Left lung (tissue), 4 donors: ENCODE measurements at regions not wholly inside any gene's neighbourhood (a gene's known extent, or its start where the extent isn't known, plus 50 kb on each side); places are given as distances from the start of the nearest gene placed in this dataset.
"Not testable (repeated sequence)": the region's sequence is repeated elsewhere in the genome, so short reads cannot be mapped to it uniquely, and the experiment has no call there.

Experiments used
- ATAC-seq: fragments of 200-7000 bp; cut with Tn5 transposase; one replicate; pipeline ENCODE4 v1.9.1; 2020; ENCODE audit warnings: moderate library complexity
- DNase-seq, 4 donors: peaks; one replicate each; pipeline ENCODE4 v3.0.0-alpha.2; 2013 to 2020
- H3K27ac ChIP-seq, 2 donors: fragments of 200-600 bp; sonication (generic) in 1 of 2; one replicate each; pipeline versions ENCODE4 v1.5.0 to v1.8.0; 2020 to 2021
- H3K27me3 ChIP-seq, 2 donors: fragments of 200-600 bp; sonication (generic) in 1 of 2; one replicate each; pipeline versions ENCODE4 v1.5.0 to v1.8.0; 2020 to 2021
- H3K36me3 ChIP-seq, 2 donors: fragments of 200-600 bp; sonication (generic) in 1 of 2; one replicate each; pipeline versions ENCODE4 v1.5.0 to v1.8.0; 2020 to 2021
- H3K4me1 ChIP-seq, 2 donors: fragments of 200-600 bp; one replicate each; pipeline ENCODE4 v1.8.0; 2021
- H3K4me3 ChIP-seq, 2 donors: fragments of 200-600 bp; sonication (generic) in 1 of 2; one replicate each; pipeline versions ENCODE4 v1.5.0 to v1.8.0; 2020 to 2021; ENCODE audit warnings: mild to moderate bottlenecking in 1 of 2
- H3K9me3 ChIP-seq, 2 donors: fragments of 200-600 bp; sonication (generic) in 1 of 2; one replicate each; pipeline versions ENCODE4 v1.5.0 to v1.8.0; 2020 to 2021
- intact Hi-C, 2 donors: fragments of 100-400 bp; cut with DNase I; formaldehyde crosslinking; loops; one replicate each; pipeline versions ENCODE4 v1.11.2 to v1.14.2; 2022
- TF ChIP-seq, protein P1 (sequence below), 2 donors: fragments of 200-600 bp; sonication (generic) in 1 of 2; IDR thresholded peaks; one replicate each; pipeline versions ENCODE4 v1.5.0 to v1.8.0; 2021; ENCODE audit warnings: antibody characterized with exemption in 2 of 2
- donor health status: DM: no; HTN: yes; CAD: no.
- donor health status: DM: no; HTN: no; CAD: no.

DNA sequence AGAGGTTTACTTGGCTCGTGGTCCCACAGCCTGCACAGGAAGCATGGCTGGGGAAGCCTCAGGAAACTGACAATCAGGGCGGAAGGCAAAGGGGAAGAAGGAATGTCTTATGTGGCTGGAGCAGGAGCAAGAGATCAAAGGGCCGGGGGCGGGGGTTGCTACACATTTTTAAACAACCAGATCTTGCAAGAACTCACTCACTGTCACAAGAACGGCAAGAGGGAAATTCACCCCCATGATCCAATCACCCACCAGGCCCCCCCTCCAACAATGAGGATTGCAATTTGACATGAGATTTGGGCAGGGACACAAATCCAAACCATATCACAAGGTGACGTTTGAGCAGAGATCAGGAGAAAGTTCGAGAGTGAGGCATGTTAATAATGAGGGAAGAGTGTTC is 163.7 kb upstream of the RPH3A start:
- H3K4me1 ChIP-seq, result no peaks in the 10 kb centered on the region
- no peak overlapping the region for H3K27ac ChIP-seq
- no peak for DNase-seq
- ATAC-seq, result no peak
- intact Hi-C loops, result no loop called here
- TF ChIP-seq, protein P1, sequence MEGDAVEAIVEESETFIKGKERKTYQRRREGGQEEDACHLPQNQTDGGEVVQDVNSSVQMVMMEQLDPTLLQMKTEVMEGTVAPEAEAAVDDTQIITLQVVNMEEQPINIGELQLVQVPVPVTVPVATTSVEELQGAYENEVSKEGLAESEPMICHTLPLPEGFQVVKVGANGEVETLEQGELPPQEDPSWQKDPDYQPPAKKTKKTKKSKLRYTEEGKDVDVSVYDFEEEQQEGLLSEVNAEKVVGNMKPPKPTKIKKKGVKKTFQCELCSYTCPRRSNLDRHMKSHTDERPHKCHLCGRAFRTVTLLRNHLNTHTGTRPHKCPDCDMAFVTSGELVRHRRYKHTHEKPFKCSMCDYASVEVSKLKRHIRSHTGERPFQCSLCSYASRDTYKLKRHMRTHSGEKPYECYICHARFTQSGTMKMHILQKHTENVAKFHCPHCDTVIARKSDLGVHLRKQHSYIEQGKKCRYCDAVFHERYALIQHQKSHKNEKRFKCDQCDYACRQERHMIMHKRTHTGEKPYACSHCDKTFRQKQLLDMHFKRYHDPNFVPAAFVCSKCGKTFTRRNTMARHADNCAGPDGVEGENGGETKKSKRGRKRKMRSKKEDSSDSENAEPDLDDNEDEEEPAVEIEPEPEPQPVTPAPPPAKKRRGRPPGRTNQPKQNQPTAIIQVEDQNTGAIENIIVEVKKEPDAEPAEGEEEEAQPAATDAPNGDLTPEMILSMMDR (IDR thresholded peaks at IDR 0.05), result no peak
- H3K27me3 ChIP-seq, result no peaks in the 10 kb centered on the region
- no peaks in the 10 kb centered on the region for H3K9me3 ChIP-seq
- H3K36me3 ChIP-seq, result no peaks in the 10 kb centered on the region
- no peak overlapping the region for H3K4me3 ChIP-seq

- DNase-seq, H3K4me1 ChIP-seq, H3K9me3 ChIP-seq, H3K36me3 ChIP-seq, ATAC-seq, H3K27ac ChIP-seq, intact Hi-C loops, H3K27me3 ChIP-seq, H3K4me3 ChIP-seq: not testable (repeated sequence)
Measured at GRCh38 chr12:112631974-112632373, 159.6 kb upstream of the RPH3A start.

GRCh38 chr12:112635036-112635435 is 156.5 kb upstream of the RPH3A start:
- no peak overlapping the region for H3K27ac ChIP-seq
- H3K4me1 ChIP-seq, result no peaks in the 10 kb centered on the region
- peaks cover 0 to 6% of the 10 kb centered on the region in 2 donors for H3K27me3 ChIP-seq
- intact Hi-C loops, result no loop called here
- DNase-seq (no peak), ATAC-seq (no peak)
- H3K9me3 ChIP-seq, result no peaks in the 10 kb centered on the region
- TF ChIP-seq, protein P1 (IDR thresholded peaks at IDR 0.05), result no peak
- no peak overlapping the region for H3K4me3 ChIP-seq
- H3K36me3 ChIP-seq, result no peaks in the 10 kb centered on the region

GRCh38 chr12:112638420-112638819 is 153.1 kb upstream of the RPH3A start:
- no peaks in the 10 kb centered on the region for H3K9me3 ChIP-seq
- intact Hi-C loops, result no loop called here
- DNase-seq, result no peak
- H3K27me3 ChIP-seq, result peaks cover 6 to 7% of the 10 kb centered on the region in 2 donors
- no peak overlapping the region for H3K4me3 ChIP-seq
- no peaks in the 10 kb centered on the region for H3K4me1 ChIP-seq
- no peak for ATAC-seq
- no peaks in the 10 kb centered on the region for H3K36me3 ChIP-seq
- no peak overlapping the region for H3K27ac ChIP-seq
- TF ChIP-seq, protein P1 (IDR thresholded peaks at IDR 0.05), result no peak

DNA sequence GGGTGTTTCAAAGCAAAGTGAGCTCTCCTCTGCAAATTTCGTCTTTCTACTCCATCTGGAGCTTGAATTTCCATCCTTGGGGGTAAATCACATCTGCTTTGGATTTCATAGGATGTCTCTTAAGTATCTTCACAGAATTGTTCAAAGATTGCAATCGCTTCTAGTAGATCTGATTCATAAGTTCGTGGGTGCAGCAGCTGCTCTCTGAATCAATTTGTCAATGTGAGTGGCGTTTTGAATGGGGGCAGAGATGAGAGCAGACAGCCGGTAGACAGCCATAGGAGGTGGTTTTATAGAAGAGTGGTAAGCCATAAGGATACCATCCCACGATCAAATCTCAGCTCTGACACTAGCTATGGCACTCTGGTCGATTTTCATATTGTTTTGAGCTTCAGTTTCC is 146.0 kb upstream of the RPH3A start:
- Histone ChIP-seq H3K36me3 (no peaks in the 10 kb centered on the region), H3K27ac (no peak overlapping the region), H3K9me3 (no peaks in the 10 kb centered on the region), H3K27me3 (peaks cover 0 to 9% of the 10 kb centered on the region in 2 donors), H3K4me1 (no peaks in the 10 kb centered on the region), H3K4me3 (no peak overlapping the region)
- TF ChIP-seq, protein P1 (IDR thresholded peaks at IDR 0.05), result no peak
- ATAC-seq, result no peak
- intact Hi-C loops, result no loop called here
- no peak for DNase-seq

DNA sequence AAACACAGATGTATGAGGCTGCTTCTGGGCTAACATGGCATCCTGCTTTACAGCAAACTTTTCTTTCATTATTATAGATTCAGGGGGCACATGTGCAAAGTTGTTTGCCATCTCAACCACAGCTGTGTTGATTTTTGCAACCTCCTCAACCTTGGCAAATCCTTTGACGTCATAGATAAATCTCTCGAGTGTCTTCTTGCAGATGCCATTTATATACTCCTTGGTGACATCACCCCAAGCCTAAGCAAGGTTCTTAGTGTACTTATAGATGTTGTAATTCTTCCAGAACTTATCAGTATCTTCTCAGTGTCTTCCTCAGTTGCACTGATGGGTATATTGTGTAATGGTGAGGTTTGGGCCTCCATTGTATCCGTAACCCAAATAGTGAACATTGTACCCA is 135.4 kb upstream of the RPH3A start:
- TF ChIP-seq, protein P1 (IDR thresholded peaks at IDR 0.05), result no peak
- Histone ChIP-seq H3K36me3 (no peaks in the 10 kb centered on the region), H3K27ac (no peak overlapping the region), H3K9me3 (no peaks in the 10 kb centered on the region), H3K27me3 (no peaks in the 10 kb centered on the region), H3K4me1 (no peaks in the 10 kb centered on the region), H3K4me3 (no peak overlapping the region)
- intact Hi-C loops, result no loop called here
- DNase-seq (no peak), ATAC-seq (no peak)
